8988T (cell line): ENCODE measurements at regions not wholly inside any gene's neighbourhood (a gene's known extent, or its start where the extent isn't known, plus 50 kb on each side); places are given as distances from the start of the nearest gene placed in this dataset.

Source experiments
- DNase-seq: peaks from one replicate; pipeline ENCODE4 v3.0.0; 2011

DNA sequence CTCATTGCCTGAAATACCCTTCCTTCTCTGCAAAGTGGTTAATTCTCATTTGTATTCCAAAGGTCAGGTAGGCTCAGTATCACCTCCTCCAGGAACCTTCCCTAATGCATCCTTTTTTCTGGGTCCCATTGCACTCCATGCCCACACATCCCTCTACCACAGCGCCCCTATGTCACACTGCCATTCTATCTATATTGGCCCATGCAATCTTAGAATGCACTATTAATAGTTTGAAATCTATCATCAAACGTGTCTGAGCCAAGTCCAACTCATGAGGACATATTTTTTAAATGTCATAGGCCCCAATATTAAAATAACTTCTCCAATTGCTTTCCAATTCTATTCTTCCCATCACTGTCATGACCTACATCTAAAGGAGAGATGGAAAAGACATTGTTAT is 495.1 kb downstream of the SOX6 start:
- no peak for DNase-seq

DNA sequence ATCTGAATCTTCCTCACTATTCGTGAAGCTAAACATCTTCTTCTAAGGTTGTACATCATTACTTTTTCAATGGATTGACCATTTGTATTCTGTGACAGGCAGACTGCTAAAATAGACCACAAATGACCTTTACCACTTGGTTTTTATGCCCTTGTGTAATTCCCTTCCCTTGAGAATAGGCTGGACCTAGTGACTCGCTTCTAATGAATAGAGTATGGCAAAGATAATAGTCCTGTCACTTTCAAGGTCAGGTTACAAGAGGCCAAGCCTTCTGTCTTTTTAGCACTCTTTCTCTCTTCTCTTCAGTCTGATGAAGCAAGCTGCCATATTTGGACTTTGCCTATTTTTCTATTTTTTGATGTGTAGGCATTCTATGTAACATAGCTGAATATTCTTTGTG is 492.9 kb downstream of the SOX6 start:
- no peak for DNase-seq

DNA sequence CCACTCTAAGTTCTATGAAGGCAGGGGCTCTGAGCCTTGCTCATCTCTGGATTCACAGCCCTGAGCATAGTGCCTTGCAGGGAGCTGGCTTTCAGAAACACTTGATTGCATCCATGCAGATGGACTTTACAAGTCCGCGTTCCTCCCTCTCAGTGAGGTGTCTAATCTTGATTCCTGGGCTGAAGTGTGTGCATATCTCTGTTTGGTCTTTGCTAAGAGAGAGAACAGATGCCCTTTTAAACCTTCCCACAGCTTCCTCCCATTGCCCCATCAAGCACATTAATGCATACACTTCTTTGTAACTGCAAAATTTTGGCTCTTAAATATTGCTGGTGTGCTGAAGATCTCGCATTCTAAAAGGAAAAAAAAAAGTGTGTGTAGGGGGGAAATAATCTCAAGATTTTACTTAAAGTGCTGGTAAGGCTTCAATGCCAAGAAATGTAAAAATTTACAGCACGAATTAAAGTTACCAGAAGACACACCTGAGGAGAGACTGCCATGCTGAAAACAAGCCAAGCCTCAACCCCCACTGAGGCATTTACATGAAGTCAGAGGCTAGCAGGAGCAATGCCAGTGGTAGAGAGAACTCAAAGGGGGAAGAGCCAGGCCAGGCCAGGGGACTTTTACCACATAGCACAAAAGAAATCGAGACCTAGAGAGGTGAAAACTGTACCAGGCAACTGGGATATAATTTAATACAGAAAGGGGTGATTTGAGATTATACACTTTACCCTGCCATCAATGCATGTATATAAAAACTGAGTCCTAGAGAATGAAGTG is 492.1 kb downstream of the SOX6 start:
- DNase-seq, result no peak

GRCh38 chr11:15865212-15865987 is 490.9 kb downstream of the SOX6 start:
- no peak for DNase-seq

DNA sequence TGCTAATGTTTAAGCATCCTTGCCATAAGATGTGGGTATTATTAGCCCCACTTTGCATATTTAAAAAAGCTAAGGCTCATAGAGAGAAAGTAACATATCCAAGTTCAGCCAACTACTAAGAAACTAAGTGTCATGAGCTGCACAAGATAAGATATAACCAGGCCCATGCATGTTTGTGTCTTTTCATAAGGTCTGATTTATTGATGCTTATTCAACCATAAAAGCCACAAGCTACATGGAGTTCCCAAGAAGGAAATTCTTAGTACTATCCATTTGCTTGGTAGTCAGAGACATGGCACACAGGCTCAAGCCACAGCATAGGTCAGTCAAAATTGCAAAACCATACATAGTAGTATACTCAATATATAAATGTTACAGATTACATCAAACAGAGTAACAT is 488.5 kb downstream of the SOX6 start:
- no peak for DNase-seq

DNA sequence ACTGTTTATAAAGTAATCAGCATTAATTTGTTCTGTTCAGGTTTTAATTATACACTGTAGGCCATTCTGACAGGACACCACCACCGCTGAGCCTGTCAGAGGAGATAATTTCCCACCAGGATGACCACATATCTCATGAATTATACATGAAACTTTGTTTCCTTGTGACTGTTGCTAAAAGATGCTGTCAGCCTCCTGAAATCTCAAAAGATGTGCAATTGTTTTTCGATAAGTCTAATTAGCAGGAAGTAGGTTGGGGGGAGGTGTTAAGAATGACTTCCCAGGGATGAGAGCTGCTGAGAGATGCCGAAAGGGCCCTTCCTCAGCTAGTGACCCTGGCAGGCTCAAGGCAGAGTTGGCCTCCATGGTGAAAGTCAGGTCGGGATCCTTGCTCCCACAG is 485.4 kb downstream of the SOX6 start:
- no peak for DNase-seq

DNA sequence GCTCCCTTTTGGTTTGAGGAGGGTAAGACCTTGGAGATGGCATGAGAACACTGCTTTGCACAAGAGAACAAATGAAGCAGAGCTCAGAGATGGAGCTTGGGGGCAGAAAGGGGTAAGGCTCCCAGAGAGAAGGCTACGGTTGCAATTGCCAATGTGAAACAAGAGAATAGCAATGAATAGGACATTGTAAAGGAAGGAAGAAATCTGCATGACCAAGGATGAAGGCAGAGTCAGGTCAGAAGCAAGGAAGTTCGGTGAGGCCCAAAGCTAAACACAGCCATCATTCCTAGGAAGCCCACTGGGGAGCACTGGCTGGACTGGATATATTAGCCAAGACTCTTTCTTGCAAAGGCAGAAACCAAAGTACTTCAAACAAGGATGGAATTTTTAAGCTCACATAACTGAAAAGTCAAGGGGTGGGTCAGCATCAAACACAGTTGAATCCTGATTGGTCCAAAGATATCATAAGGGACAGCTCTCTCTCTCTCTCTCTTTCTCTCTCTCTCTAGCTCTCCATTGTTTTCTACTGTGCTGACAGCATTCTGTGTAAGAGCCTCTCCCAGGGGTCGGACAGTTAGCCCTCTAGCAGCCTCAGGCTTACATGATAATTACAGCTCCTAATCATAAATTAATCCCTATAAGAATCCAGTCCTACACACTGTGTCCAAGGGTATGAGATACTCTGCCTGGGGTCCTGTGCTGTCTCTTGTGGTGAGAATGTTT is 484.3 kb downstream of the SOX6 start:
- DNase-seq, result no peak

DNA sequence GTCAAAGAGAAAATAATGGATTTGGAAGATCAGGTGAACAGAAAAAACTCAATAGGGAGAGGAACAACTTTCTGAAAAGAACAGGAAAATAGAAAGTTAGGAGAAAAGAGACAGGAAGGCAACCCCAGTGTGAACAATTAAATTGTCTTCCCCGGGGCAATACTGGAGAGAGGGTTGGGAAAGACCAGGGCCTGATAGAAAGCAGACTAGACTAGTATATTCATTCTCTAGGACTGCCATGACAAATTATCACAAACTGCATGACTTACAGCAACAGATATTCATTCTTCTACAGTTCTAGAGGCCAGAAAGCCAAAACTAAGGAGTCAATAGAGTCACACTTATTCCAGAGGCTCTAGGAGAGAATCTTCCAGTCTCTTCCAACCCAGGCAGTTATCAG is 482.8 kb downstream of the SOX6 start:
- DNase-seq, result no peak

DNA sequence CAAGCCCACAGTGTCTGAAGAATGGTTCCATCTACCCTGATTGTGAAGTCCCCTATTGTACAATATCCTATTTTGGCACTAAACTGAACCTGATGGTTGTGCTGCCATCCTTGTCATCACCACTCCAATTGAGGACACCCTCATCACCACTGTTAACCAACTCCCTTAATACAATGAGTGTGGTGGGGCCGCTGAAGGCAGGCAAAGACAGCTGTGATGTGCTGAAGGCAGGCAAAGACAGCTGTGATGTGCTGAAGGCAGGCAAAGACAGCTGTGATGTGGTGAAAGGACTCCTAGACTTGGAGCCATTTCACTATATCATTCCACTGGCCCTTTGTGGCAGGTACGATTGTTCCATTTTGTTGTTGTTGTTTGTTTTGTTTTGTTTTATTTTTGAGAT is 481.6 kb downstream of the SOX6 start:
- DNase-seq, result no peak

DNA sequence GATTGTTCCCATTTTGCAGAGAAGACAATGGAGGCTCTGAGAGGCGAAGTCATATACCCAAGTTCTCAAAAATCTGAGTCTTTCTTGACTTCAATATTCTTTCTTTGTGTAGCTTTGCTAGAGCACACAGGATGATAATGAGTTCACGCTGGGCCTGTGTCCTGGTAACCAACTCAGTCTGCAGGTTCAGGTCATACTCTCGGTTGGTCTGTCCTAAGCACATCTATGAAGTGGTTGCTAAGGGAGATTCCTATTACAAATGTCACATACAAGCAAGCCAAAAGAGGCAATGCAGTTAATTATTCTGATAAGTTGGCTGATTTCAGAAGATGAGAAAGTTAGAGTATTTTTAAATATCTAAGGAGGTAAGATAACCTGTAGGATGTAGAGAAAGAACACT is 481.0 kb downstream of the SOX6 start:
- DNase-seq, result no peak

- DNase-seq, result no peak
These were observed 480.4 kb downstream of the SOX6 start for GRCh38 chr11:15875943-15876342.

DNA sequence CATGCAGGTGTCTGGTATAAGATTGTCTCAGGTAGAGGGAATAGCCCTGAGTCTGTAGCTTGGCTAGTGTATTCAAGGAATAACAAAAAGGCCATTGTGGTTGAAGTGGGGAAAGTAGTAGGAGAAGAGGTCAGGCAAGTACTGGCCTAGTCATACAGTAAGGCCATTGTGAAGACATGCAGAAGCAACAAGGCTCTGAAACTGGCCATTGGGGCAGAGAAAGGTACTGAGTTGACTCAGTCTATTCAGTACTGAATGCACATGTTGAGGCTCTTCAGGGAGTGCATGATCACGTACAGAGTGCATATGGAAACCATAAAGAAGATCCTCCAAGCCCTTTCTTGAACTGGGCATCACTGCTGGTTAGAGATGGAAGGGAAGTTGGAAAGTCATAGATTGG is 477.6 kb downstream of the SOX6 start:
- no peak for DNase-seq

GRCh38 chr11:15880291-15880690 is 476.1 kb downstream of the SOX6 start:
- no peak for DNase-seq

GRCh38 chr11:15882876-15883454 is 473.4 kb downstream of the SOX6 start:
- no peak for DNase-seq

DNA sequence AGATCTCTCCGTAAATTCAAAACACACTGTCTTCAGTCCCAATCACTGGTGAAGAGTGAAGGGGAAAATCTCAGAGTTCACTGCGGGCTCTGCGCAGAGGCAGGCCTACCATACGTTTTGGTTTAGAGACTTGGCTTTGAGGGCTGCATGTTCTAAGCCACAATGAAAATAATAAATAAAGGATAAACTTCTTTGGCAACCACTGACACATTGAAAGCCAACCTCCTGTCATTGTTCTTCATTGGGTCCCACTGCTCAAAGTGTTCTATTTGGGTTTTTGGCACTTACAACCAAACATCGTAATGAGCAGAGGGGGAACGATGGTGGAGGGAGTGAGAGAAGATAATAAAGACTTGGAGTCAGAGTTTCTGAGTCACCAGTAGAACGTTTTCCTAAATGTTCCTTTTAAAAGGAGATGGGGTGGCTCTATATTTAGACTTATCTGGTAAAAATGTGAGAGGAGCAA is 472.9 kb downstream of the SOX6 start:
- no peak for DNase-seq

DNA sequence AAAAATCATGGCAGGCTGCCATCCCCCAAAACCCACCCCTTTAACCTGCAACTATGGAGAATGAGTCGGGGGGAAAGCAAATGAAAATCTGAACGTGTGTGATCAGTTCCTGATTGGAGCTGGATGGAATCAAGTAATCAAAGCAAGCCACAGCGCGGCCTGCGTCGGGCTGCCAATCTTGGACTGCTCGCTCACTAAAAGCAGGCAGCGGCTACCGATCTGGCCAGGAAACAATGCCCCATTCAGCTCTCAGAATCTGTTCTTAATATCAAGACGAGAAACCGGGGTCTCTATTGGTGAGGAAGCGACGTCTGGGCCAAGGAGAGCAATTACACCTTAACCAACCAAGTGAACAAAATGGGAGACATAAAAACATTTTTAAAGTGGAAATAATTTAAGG is 472.2 kb downstream of the SOX6 start:
- no peak for DNase-seq

GRCh38 chr11:15884777-15885540 is 471.4 kb downstream of the SOX6 start:
- DNase-seq, result no peak

GRCh38 chr11:15885854-15886253 is 470.5 kb downstream of the SOX6 start:
- no peak for DNase-seq

GRCh38 chr11:15886299-15886698 is 470.0 kb downstream of the SOX6 start:
- DNase-seq, result no peak

DNA sequence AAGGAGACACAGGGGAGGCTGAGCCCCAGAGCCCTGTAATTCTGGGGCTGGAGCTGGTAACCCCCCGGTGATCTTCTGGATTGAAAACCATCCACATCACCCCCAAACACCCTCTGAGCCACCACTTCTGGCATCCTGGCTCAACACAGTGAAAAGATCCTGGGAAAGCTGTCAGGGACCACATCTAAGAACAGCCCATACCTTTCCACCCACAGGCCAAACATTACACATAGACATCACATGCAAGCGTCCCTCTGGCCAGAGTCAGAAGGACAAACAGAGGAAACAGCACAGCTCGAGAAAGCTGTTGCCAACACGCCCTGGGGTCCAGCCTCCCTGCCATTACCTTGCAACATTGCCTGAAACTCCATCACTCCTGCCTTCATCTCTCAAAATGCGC is 469.5 kb downstream of the SOX6 start:
- no peak for DNase-seq

DNA sequence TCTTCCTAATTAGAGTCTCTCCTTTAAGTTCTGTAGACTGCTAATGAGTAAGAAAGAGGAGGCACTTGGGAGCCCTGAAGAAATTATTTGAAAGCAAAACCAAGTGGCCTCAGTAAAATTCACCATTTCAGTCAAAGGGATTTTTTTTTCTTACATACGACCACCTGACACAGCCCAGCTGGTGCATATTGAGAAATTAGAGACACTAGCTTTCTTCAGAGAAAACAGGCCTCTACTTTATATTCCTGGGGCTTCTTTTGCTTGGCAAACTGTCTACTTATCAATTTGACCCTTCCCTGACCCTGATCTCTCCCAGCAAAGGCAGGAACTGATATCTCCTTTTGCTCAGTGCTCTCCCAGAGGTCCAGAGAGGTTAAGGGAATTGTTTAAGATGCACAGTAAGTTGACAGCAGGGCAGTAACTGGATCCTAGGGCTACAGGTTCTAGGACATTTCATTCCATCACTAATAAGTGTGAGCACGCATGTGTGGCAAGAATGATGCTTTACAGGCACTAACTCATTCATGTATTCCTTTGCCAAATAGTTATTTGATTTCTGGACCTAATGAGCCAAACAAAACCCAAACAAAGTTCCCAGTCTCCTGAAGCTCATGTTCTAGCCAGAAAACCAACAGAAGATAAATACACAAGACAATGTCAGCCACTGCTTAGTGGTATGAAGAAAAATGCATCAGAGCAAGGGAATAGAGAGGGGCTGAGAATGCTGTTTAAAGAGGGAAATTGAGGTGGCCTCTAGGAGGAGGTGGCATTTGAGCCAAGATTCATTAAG is 467.6 kb downstream of the SOX6 start:
- no peak for DNase-seq
